ENCODE measurements at regions not wholly inside any gene's neighbourhood (a gene's known extent, or its start where the extent isn't known, plus 50 kb on each side); places are given as distances from the start of the nearest gene placed in this dataset.
A peak's percentile ranks its signal among the peaks of the same experiment; 100 is the strongest.

DNA sequence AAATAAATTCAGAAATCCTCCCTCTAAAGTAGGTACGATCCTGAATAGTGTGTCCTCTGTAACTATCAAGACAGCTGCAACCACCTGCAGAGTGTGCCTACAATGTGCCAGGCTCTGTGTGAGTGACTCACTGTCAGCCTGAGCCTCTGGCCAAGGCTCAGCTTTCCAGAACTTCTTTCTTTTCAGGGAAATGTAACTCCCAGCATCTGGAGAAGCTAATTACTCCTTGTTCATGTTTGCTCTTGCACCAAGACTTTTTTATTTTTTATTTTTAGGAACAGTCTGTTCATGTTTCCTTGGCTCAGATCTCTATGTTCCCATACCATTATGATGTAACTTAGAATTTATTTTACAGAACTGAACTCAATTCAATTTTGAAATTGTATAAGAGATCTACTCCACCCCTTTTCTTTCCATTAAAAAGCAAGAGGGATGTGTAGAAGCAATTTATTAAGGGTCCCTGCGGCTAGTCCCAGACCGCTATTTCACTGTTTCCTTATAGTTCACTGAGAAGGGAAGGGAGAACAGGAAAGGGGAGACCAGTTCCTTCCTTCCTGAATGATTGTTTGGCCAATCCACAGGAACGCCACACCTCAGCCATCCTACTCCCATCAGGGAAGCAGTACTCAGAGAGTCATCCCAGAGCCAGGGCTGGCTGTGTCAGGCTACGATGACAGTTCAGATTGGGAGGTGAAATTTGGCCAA is 112.4 kb upstream of the ZNF648 start:
- no peaks in the 10 kb centered on the region for H3K27me3 Mint-ChIP-seq (ENCODE audit: low read depth)
- no peak overlapping the region for H3K27ac Mint-ChIP-seq
- H3K36me3 Mint-ChIP-seq (ENCODE audit: low read depth) = no peaks in the 10 kb centered on the region
- no peaks in the 10 kb centered on the region for H3K9me3 Mint-ChIP-seq
- peaks cover 10% of the 10 kb centered on the region for H3K4me1 Mint-ChIP-seq
- TF ChIP-seq, protein P1, sequence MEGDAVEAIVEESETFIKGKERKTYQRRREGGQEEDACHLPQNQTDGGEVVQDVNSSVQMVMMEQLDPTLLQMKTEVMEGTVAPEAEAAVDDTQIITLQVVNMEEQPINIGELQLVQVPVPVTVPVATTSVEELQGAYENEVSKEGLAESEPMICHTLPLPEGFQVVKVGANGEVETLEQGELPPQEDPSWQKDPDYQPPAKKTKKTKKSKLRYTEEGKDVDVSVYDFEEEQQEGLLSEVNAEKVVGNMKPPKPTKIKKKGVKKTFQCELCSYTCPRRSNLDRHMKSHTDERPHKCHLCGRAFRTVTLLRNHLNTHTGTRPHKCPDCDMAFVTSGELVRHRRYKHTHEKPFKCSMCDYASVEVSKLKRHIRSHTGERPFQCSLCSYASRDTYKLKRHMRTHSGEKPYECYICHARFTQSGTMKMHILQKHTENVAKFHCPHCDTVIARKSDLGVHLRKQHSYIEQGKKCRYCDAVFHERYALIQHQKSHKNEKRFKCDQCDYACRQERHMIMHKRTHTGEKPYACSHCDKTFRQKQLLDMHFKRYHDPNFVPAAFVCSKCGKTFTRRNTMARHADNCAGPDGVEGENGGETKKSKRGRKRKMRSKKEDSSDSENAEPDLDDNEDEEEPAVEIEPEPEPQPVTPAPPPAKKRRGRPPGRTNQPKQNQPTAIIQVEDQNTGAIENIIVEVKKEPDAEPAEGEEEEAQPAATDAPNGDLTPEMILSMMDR (IDR thresholded peaks at IDR 0.05; ENCODE audit: unreplicated experiment in 3 of 3) = no peak
- H3K4me3 Mint-ChIP-seq = no peak overlapping the region

DNA sequence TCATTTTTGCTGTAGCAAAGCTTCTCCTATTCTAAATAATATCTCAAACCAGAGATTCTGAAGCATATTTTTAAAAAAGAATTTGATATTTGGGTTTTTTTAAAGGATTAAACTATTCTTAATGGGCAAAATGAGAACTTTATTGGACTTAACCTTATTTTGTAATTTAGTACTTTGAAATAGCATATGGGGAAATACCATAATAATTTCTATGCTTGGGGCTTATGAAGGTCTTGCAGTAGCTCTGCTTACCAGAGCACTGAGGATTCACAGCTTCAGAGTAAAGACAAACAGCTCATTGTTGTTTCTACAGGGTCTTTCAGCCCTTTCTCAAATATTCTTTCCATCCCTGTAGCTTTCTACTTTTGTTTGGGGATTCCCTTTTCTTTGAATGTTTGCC is 111.2 kb upstream of the ZNF648 start:
- Mint-ChIP-seq H3K4me1 (peaks cover 10% of the 10 kb centered on the region), H3K36me3 (ENCODE audit: low read depth) (no peaks in the 10 kb centered on the region), H3K27ac (no peak overlapping the region), H3K9me3 (no peaks in the 10 kb centered on the region), H3K27me3 (ENCODE audit: low read depth) (no peaks in the 10 kb centered on the region), H3K4me3 (no peak overlapping the region)
- TF ChIP-seq, protein P1 (IDR thresholded peaks at IDR 0.05; ENCODE audit: unreplicated experiment in 3 of 3) = no peak

DNA sequence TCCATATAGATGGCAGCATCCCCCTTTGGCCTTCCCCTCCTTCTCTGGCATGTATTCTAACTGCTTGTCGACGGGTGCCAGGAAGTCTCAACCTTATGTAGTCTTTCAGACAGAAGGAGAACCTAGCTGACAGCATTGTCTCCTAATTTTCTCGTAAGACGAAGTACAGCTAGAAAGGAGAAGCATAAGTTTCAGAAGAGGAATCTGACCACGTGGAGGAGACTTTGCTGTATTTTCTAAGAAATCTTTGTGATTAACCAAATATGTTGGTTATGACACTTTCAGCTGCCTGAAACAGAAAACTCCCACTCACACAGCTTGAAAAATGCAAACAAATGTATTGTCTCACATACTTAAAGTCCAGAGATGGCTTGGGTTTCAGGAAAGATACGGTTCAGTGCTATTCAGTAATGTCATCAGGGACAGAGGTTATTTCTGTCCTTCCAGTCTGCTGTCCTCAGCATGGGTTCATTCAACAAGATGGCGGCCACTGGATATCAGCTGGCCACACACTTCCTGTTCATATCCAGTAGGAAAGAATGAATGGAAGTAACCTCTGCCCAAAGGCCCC is 109.5 kb upstream of the ZNF648 start:
- Mint-ChIP-seq H3K9me3 (no peaks in the 10 kb centered on the region), H3K27me3 (ENCODE audit: low read depth) (no peaks in the 10 kb centered on the region), H3K4me1 (peaks cover 10% of the 10 kb centered on the region), H3K27ac (peak overlapping the region in 1 of 3 experiments; percentile 1), H3K36me3 (ENCODE audit: low read depth) (no peaks in the 10 kb centered on the region), H3K4me3 (no peak overlapping the region)
- TF ChIP-seq, protein P1 (IDR thresholded peaks at IDR 0.05; ENCODE audit: unreplicated experiment in 3 of 3) = no peak

DNA sequence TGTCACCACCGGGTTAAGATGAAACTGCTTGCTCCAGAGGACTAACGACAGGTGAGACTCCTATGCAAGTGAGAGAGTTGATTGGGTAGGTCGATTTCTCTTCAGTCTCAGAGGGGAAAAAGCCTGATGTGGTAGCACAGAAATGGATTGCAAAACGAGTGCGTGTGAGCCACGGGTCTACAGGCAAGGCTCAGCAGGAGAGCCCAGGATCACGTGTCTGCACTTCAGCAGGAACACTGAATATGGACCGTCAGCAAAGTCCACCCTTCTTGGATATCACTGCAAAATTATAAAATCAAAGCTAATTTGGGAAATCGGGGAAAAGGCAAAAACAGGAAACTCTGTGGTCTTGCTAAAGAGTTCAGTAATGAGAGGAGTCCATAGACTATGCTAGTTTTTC is 107.7 kb upstream of the ZNF648 start:
- H3K4me1 Mint-ChIP-seq = peaks cover 9% of the 10 kb centered on the region
- H3K4me3 Mint-ChIP-seq = no peak overlapping the region
- TF ChIP-seq, protein P1 (IDR thresholded peaks at IDR 0.05; ENCODE audit: unreplicated experiment in 3 of 3) = no peak
- H3K36me3 Mint-ChIP-seq (ENCODE audit: low read depth) = no peaks in the 10 kb centered on the region
- H3K27ac Mint-ChIP-seq = no peak overlapping the region
- H3K27me3 Mint-ChIP-seq (ENCODE audit: low read depth) = no peaks in the 10 kb centered on the region
- H3K9me3 Mint-ChIP-seq = no peaks in the 10 kb centered on the region

DNA sequence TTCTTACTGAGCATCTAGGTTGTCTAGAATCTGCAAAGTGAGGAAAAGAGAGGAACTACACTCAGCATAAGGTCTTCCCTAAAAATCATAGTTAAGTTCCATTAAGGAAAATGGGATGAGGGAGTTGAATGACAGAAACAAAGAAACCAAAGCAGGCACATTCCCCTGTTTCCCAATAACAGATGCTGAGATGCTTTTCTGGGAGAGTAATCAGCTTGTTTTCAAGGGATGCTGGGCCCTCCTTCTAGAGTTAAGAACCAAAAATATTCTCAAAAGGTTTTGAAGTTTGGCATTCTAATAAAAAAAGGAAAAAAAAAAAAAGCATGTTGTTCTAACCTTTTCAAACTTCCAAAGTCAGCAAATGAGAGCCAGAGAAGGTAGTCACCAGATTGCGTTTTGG is 105.2 kb upstream of the ZNF648 start:
- H3K36me3 Mint-ChIP-seq (ENCODE audit: low read depth) = no peaks in the 10 kb centered on the region
- H3K9me3 Mint-ChIP-seq = no peaks in the 10 kb centered on the region
- no peak overlapping the region for H3K27ac Mint-ChIP-seq
- H3K4me1 Mint-ChIP-seq = peaks cover 18% of the 10 kb centered on the region
- TF ChIP-seq, protein P1 (IDR thresholded peaks at IDR 0.05; ENCODE audit: unreplicated experiment in 3 of 3) = no peak
- H3K27me3 Mint-ChIP-seq (ENCODE audit: low read depth) = no peaks in the 10 kb centered on the region
- no peak overlapping the region for H3K4me3 Mint-ChIP-seq

DNA sequence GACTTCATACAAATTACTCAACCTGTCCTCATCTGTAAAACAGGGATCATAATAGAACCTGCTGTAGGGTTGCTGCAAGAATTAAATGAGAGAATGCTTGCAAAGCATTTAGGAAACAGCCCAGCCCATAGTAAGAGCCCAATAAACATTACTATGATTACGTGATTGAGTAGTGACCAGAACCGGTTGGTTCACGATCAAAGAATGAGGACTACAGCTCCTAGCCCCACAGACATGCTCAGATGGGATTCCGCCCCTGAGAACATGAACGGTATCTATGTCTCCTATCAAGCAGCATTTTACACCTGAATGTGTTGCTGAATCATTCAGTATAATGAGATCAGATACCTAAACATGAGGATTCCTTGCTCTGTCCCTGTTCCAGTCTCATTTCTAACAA is 104.8 kb upstream of the ZNF648 start:
- Mint-ChIP-seq H3K4me1 (peaks cover 18% of the 10 kb centered on the region), H3K27me3 (ENCODE audit: low read depth) (no peaks in the 10 kb centered on the region), H3K27ac (no peak overlapping the region), H3K4me3 (no peak overlapping the region), H3K36me3 (ENCODE audit: low read depth) (no peaks in the 10 kb centered on the region), H3K9me3 (peaks cover 2% of the 10 kb centered on the region)
- TF ChIP-seq, protein P1 (IDR thresholded peaks at IDR 0.05; ENCODE audit: unreplicated experiment in 3 of 3) = no peak
